Lower lobe of right lung (tissue), 2 donors: ENCODE measurements at regions not wholly inside any gene's neighbourhood (a gene's known extent, or its start where the extent isn't known, plus 50 kb on each side); places are given as distances from the start of the nearest gene placed in this dataset.

Source experiments
- ATAC-seq, 2 donors: fragments of 200-7000 bp; cut with Tn5 transposase; one replicate each; pipeline ENCODE4 v1.9.1; 2020 to 2022; ENCODE audit warnings: mild to moderate bottlenecking in 2 of 2, moderate library complexity in 2 of 2
- DNase-seq: peaks from one replicate; pipeline ENCODE4 v3.0.0-alpha.2; 2020
- H3K27ac ChIP-seq: fragments of 200-600 bp; one replicate; pipeline ENCODE4 v1.8.0; 2022
- H3K27me3 ChIP-seq: fragments of 200-600 bp; one replicate; pipeline ENCODE4 v1.8.0; 2022; ENCODE audit warnings: low read depth
- H3K36me3 ChIP-seq: fragments of 200-600 bp; one replicate; pipeline ENCODE4 v1.8.0; 2022; ENCODE audit warnings: mild to moderate bottlenecking
- H3K4me1 ChIP-seq: fragments of 200-600 bp; one replicate; pipeline ENCODE4 v1.8.0; 2022
- H3K4me3 ChIP-seq: fragments of 200-600 bp; one replicate; pipeline ENCODE4 v1.8.0; 2022; ENCODE audit warnings: mild to moderate bottlenecking
- H3K9me3 ChIP-seq: fragments of 200-600 bp; one replicate; pipeline ENCODE4 v1.8.0; 2022
- intact Hi-C: fragments of 100-400 bp; cut with DNase I; formaldehyde crosslinking; loops from one replicate; pipeline ENCODE4 v1.11.0; 2022
- TF ChIP-seq, protein P1 (sequence below): fragments of 200-600 bp; IDR thresholded peaks from one replicate; pipeline ENCODE4 v1.8.0; 2022; ENCODE audit warnings: antibody characterized with exemption, mild to moderate bottlenecking
- donor health status: DM: no; HTN: yes; CAD: no; lungs with severe emphysema.

DNA sequence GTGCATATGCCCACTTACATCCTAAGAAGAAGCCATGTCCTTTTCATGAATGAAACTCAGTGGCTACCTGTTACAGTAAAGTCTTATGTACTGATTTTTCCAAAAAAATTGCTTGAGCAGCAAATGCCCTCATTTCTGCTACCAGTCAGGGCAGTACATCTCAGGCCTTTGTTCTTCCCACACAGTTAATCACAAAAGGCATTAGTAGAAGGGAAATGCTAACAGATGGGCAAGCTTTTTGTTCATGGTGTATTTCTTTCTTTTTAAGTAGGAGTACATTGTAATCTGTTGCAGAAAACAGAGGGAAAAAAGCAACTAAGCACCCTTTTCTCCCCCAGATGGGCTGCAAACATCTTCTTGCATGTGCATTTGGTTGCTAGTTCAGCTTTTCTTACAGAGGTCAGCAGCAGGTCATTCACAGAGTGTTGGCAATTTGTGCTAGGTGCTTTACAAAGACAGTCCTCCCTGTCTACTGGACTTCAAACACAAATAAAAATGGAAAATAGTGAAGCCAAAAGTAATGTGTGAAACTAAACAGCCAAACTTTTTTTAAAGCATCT, 373.4 kb downstream of the PRDM5 start:
- H3K9me3 ChIP-seq: no peaks in the 10 kb centered on the region
- DNase-seq (no peak), ATAC-seq (no peak)
- no peaks in the 10 kb centered on the region for H3K36me3 ChIP-seq
- intact Hi-C loops: no loop called here
- H3K27me3 ChIP-seq: no peaks in the 10 kb centered on the region
- H3K27ac ChIP-seq: no peak overlapping the region
- TF ChIP-seq, protein P1, sequence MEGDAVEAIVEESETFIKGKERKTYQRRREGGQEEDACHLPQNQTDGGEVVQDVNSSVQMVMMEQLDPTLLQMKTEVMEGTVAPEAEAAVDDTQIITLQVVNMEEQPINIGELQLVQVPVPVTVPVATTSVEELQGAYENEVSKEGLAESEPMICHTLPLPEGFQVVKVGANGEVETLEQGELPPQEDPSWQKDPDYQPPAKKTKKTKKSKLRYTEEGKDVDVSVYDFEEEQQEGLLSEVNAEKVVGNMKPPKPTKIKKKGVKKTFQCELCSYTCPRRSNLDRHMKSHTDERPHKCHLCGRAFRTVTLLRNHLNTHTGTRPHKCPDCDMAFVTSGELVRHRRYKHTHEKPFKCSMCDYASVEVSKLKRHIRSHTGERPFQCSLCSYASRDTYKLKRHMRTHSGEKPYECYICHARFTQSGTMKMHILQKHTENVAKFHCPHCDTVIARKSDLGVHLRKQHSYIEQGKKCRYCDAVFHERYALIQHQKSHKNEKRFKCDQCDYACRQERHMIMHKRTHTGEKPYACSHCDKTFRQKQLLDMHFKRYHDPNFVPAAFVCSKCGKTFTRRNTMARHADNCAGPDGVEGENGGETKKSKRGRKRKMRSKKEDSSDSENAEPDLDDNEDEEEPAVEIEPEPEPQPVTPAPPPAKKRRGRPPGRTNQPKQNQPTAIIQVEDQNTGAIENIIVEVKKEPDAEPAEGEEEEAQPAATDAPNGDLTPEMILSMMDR: no peak
- H3K4me1 ChIP-seq: no peaks in the 10 kb centered on the region
- H3K4me3 ChIP-seq: no peak overlapping the region

DNA sequence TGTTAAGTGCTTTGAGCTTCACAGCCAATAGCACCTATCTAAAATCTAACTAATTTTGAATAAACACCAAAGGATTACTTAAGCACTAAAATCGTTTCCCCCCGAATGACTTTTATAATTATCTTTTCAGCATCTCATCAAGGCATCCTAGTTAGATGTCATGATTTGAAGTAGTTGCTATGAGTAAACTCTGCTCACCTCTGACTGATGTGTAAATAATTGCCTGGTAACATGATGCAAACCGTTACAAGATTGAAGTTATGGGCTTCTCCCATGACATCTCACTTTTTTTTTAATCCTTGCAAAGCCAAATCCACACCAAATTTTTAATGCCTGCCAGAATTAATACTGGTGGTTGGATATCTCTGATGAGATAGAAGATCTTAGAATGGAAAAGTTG, 377.1 kb downstream of the PRDM5 start:
- DNase-seq (no peak), ATAC-seq (no peak)
- no peaks in the 10 kb centered on the region for H3K36me3 ChIP-seq
- H3K4me1 ChIP-seq: no peaks in the 10 kb centered on the region
- no peaks in the 10 kb centered on the region for H3K27me3 ChIP-seq
- no peaks in the 10 kb centered on the region for H3K9me3 ChIP-seq
- no peak overlapping the region for H3K4me3 ChIP-seq
- TF ChIP-seq, protein P1: no peak
- intact Hi-C loops: no loop called here
- H3K27ac ChIP-seq: no peak overlapping the region

DNA sequence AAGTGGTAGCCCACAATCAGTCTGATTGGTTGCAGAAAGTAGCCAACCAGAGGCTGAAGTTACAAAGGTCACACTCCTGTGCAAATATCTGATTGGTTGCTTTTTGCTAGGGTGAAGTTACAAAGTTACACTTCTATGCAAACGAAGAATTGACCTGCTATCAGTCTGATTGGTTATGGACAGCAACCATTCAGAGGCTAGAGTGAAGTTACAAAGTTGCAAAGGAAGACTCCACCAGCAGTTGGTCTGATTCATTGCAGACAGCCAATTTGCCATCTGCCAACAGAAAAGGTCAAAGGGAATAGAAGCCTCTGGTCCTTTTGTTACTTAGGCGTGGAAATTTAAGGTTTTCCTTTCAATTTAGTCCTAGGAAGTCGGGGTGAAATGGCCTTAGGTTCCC, 377.7 kb downstream of the PRDM5 start:
- Histone ChIP-seq H3K4me1 (no peaks in the 10 kb centered on the region), H3K27me3 (no peaks in the 10 kb centered on the region), H3K4me3 (no peak overlapping the region), H3K27ac (no peak overlapping the region), H3K36me3 (no peaks in the 10 kb centered on the region), H3K9me3 (no peaks in the 10 kb centered on the region)
- TF ChIP-seq, protein P1: no peak
- ATAC-seq (no peak), DNase-seq (no peak)
- intact Hi-C loops: no loop called here

DNA sequence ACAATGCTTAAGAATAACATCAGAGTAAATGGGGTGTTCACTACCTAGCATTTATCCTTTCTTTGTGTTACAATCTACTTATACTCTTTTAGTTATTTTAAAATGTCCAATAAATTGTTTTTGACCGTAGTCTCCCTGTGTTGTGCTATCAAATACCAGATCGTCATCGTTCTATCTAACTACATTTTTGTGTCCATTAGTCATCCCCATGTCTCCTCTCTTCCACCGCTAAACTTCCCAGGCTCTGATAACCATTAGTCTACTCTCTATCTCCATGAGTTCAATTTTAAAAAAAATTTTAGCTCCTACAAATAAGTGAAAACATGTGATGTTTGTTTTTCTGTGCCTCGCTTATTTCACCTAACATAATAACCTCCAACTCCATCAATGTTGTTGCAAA, 381.9 kb downstream of the PRDM5 start:
- H3K36me3 ChIP-seq: no peaks in the 10 kb centered on the region
- H3K27me3 ChIP-seq: no peaks in the 10 kb centered on the region
- no peak overlapping the region for H3K4me3 ChIP-seq
- no peaks in the 10 kb centered on the region for H3K4me1 ChIP-seq
- H3K9me3 ChIP-seq: no peaks in the 10 kb centered on the region
- H3K27ac ChIP-seq: no peak overlapping the region
- TF ChIP-seq, protein P1: no peak
- intact Hi-C loops: no loop called here
- ATAC-seq (no peak), DNase-seq (no peak)

DNA sequence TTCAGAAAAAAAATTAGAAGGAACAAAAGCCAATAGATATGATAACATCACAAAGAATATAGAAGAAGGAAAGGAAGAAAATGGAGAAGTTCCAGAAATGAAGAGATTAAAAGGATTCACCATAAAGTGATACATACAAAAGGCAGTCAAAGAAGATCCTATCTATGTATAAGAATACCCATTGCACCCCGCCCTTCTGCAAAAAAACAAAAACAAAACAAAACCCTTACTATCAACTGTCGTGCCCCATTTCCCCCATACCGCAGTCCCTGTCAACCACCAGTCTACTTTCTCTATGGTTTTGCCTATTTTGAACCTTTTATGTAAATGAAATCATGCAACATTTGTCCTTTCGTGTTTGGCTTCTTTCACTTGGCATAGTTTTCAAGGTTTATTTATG, 385.6 kb downstream of the PRDM5 start:
- Histone ChIP-seq H3K9me3 (no peaks in the 10 kb centered on the region), H3K27me3 (no peaks in the 10 kb centered on the region), H3K4me1 (no peaks in the 10 kb centered on the region), H3K4me3 (no peak overlapping the region), H3K27ac (no peak overlapping the region), H3K36me3 (no peaks in the 10 kb centered on the region)
- DNase-seq (no peak), ATAC-seq (no peak)
- TF ChIP-seq, protein P1: no peak
- intact Hi-C loops: no loop called here

DNA sequence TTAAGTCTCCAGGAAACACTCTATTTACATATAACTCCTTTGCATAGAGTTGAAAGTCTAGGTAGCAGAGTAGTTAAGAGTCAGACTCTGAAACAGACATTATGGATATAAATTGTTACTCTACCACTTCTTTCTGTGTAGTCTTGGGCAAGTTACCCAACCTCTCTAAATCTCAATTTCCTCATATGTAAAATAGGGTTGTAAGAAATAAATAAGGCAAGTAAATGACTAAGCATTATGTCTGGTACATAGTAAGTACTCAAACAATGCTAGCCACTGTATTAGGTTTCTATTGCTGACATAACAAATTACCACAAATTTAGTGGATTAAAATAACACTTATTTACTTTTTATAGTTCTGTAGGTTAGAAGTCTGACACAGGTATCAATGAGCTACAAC, 394.1 kb downstream of the PRDM5 start:
- H3K4me3 ChIP-seq: no peak overlapping the region
- no peaks in the 10 kb centered on the region for H3K9me3 ChIP-seq
- no peaks in the 10 kb centered on the region for H3K36me3 ChIP-seq
- DNase-seq (no peak), ATAC-seq (no peak)
- intact Hi-C loops: no loop called here
- H3K27me3 ChIP-seq: no peaks in the 10 kb centered on the region
- no peaks in the 10 kb centered on the region for H3K4me1 ChIP-seq
- no peak overlapping the region for H3K27ac ChIP-seq
- TF ChIP-seq, protein P1: no peak
